NCI-H345 treated with DMSO at 0.1 percent for 48 hours (cell line): ENCODE measurements at regions not wholly inside any gene's neighbourhood (a gene's known extent, or its start where the extent isn't known, plus 50 kb on each side); places are given as distances from the start of the nearest gene placed in this dataset.

Experiments used
- DNase-seq: peaks from one replicate; lab custom pipeline; 2025; ENCODE audit not compliant: unreplicated experiment; lab: John Stamatoyannopoulos, UW

- DNase-seq = no peak
Observed at GRCh38 chr14:101117543-101117942, 214.0 kb upstream of the RTL1 start.

GRCh38 chr14:101118233-101118632 lies 214.7 kb upstream of the RTL1 start:
- no peak for DNase-seq

- DNase-seq = no peak
Observed at GRCh38 chr14:101118746-101119591, 215.4 kb upstream of the RTL1 start.

- DNase-seq = no peak
Observed at GRCh38 chr14:101119830-101120571, 216.5 kb upstream of the RTL1 start.

GRCh38 chr14:101120641-101121507 lies 217.4 kb upstream of the RTL1 start:
- peak; percentile 44 for DNase-seq

GRCh38 chr14:101121508-101122139 lies 218.1 kb upstream of the RTL1 start:
- DNase-seq = no peak

- no peak for DNase-seq
Observed at GRCh38 chr14:101122237-101123141, 219.0 kb upstream of the RTL1 start.

GRCh38 chr14:101123618-101124510 lies 220.3 kb upstream of the RTL1 start:
- DNase-seq = no peak

- no peak for DNase-seq
Observed at GRCh38 chr14:101124815-101125214, 221.3 kb upstream of the RTL1 start.

GRCh38 chr14:101125313-101125712 lies 221.8 kb upstream of the RTL1 start:
- no peak for DNase-seq

- no peak for DNase-seq
Observed at GRCh38 chr14:101125719-101126651, 222.5 kb upstream of the RTL1 start.

- no peak for DNase-seq
Observed at GRCh38 chr14:101126731-101127130, 223.2 kb upstream of the RTL1 start.

GRCh38 chr14:101127224-101127623 lies 223.7 kb upstream of the RTL1 start:
- DNase-seq = no peak

GRCh38 chr14:101128478-101129321 lies 225.2 kb upstream of the RTL1 start:
- DNase-seq = no peak

- no peak for DNase-seq
Observed at GRCh38 chr14:101129521-101130167, 226.1 kb upstream of the RTL1 start.

GRCh38 chr14:101130861-101131260 lies 227.3 kb upstream of the RTL1 start:
- no peak for DNase-seq
